ENCODE measurements at regions not wholly inside any gene's neighbourhood (a gene's known extent, or its start where the extent isn't known, plus 50 kb on each side); places are given as distances from the start of the nearest gene placed in this dataset.
"Not testable (repeated sequence)": the region's sequence is repeated elsewhere in the genome, so short reads cannot be mapped to it uniquely, and the experiment has no call there.

- DNase-seq (ENCODE audit: low spot score) = not testable (repeated sequence)
Observed at GRCh38 chr2:192958615-192959014, 763.9 kb upstream of the TMEFF2 start.

DNA sequence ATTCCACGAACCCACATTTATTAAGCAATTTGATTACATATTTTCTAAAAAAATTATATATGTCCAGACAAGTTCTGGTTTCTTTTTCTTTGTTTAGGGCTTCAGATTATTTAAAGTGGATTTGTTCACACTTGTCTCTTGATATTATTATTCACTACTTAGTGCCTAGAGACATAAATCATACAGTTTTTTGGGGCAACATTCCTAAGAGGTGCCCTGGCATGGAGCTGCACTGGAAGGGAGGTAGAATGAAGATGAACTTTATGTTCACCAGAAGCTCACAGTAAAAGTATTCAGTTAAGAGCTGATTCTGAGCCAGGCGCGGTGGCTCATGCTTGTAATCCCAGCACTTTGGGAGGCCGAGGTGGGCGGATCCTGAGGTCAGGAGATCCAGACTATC lies 762.7 kb upstream of the TMEFF2 start:
- DNase-seq (ENCODE audit: low spot score) = no peak

DNA sequence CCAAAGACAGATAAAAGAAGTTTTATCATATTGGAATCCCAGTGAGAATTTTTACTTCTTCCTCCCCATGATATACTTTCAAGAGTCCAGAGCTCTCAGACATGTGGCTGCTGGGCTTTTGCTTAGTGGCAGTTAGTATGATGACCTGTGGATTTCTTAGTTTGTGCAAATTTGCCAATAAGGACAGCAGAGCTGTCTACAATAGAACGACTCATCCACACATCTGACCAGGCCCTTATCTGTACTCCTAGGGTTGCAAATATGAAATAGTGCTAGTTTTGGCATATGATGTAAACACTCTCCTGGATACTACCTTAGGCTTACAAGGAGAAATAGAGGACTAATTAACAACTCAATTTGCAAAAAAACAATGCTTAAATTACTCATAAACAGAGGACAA lies 758.4 kb upstream of the TMEFF2 start:
- DNase-seq (ENCODE audit: low spot score) = no peak

DNA sequence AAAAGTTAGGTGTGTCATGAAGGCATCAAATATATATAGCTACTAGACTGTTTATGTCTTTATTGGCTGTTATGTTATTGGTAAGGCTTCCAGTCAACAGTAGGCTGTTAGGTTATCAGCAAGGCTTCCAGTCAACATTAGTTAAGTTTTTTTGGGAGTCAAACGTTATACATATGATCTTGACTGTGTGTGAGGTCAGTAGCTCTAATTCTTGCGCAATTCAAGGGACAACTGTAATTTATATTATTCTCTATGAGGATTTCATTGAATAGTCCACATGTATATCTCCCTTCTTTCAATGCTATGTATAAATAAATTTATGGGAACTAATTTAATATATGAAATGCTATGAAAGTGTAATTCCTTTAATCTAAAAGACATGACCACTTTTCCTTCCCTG lies 757.5 kb upstream of the TMEFF2 start:
- DNase-seq (ENCODE audit: low spot score) = no peak

- no peak for DNase-seq (ENCODE audit: low spot score)
Observed at GRCh38 chr2:192948316-192948715, 753.6 kb upstream of the TMEFF2 start.

GRCh38 chr2:192947352-192947751 lies 752.6 kb upstream of the TMEFF2 start:
- DNase-seq (ENCODE audit: low spot score) = no peak

DNA sequence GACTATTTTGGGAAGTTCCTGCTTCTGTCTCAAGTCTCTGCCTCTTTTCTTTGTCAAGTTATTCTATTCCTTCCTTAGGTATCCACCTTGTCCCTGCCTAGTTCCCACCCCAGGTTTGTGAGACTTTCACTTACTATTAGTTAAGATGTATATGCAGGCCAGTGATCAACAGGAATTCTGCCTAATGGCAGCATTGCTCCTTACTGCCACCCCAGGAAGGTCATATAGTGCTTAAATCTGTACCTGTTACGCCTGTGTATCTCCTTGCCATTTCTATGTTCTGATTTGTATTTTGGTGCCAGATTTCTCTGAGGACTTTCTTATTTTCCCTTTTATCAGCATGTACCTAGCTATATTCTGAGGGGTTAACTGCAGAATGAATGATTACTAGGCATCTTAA lies 746.0 kb upstream of the TMEFF2 start:
- DNase-seq (ENCODE audit: low spot score) = no peak

- DNase-seq (ENCODE audit: low spot score) = no peak
Observed at GRCh38 chr2:192932376-192932775, 737.6 kb upstream of the TMEFF2 start.

DNA sequence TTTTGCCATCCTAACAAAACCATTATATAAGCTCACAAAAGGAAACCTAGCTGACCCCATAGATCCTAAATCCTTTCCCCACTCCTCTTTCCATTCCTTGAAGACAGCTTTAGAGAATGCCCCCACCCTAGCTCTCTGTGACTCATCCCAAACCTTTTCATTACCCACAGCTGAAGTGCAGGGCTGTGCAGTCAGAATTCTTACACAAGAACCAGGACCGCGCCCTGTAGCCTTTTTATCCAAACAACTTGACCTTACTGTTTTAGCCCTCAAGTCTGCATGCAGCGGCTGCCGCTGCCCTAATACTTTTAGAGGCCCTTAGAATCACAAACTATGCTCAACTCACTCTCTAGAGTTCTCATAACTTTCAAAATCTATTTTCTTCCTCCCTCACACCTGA lies 726.9 kb upstream of the TMEFF2 start:
- DNase-seq (ENCODE audit: low spot score) = not testable (repeated sequence)

- no peak for DNase-seq (ENCODE audit: low spot score)
Observed at GRCh38 chr2:192901446-192901845, 706.7 kb upstream of the TMEFF2 start.

- no peak for DNase-seq (ENCODE audit: low spot score)
Observed at GRCh38 chr2:192899466-192899865, 704.7 kb upstream of the TMEFF2 start.

DNA sequence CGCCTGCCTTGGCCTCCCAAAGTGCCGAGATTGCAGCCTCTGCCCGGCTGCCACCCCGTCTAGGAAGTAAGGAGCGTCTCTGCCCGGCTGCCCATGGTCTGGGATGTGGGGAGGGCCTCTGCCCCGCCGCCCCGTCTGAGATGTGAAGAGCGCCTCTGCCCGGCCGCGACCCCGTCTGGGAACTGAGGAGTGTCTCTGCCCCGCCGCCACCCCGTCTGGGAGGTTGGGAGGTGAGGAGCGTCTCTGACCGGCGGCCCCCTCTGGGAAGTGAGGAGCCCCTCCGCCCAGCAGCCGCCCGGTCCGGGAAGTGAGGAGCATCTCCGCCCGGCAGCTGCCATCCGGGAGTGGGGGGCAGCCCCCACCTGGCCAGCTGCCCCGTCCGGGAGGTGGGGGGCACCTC lies 699.2 kb upstream of the TMEFF2 start:
- DNase-seq (ENCODE audit: low spot score) = not testable (repeated sequence)

GRCh38 chr2:192888109-192888508 lies 693.4 kb upstream of the TMEFF2 start:
- DNase-seq (ENCODE audit: low spot score) = no peak

- DNase-seq (ENCODE audit: low spot score) = no peak
Observed at GRCh38 chr2:192887337-192887736, 692.6 kb upstream of the TMEFF2 start.

- DNase-seq (ENCODE audit: low spot score) = no peak
Observed at GRCh38 chr2:192886636-192887035, 691.9 kb upstream of the TMEFF2 start.

DNA sequence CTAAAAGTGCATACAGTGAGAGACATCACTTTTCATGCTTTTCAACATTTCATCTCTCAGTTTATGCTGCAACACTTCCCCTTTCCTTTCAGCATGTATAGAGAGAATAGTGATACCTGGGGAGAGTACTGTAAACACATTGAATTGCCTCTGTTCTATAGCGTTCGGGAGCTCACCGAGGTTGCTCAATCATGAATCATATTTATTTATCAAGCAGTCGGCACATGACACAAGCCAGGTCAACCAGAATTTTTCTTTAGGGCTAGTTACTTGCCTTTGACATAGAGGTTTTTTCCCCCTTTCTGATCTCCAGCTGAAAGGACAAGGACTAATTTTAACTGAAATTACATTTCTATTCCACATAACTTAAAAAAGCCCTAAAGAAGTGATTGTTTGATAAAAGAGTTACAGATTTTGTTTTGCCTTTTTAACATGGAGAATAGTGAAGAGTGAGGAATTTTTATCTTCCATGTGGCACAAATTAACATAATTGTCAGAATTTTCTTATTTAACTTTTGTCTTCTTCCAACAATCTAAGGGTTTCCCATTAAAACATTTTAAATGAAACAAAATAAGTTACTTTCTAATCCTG lies 690.9 kb upstream of the TMEFF2 start:
- no peak for DNase-seq (ENCODE audit: low spot score)

DNA sequence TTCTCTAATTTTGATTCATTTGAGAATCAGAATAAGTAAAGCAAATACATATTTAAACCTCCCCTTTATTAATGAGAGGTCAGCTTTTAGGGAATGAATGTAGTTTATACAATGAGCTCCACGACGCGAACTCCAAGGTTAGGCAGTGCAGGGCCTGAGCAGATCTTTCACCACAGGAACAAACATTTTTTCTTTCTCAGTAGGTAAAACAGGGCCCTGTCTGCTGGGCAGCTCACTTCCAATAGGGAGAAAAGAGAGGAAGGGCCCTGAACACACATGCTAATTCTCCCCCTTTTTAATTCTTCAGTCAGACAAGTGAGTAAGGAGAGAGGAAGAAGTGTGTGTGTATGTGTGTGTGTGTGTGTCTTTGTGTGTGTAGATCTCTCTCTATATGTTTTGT lies 682.4 kb upstream of the TMEFF2 start:
- no peak for DNase-seq (ENCODE audit: low spot score)

GRCh38 chr2:192876698-192877097 lies 682.0 kb upstream of the TMEFF2 start:
- DNase-seq (ENCODE audit: low spot score) = no peak

- no peak for DNase-seq (ENCODE audit: low spot score)
Observed at GRCh38 chr2:192854706-192855105, 660.0 kb upstream of the TMEFF2 start.

GRCh38 chr2:192854031-192854430 lies 659.3 kb upstream of the TMEFF2 start:
- DNase-seq (ENCODE audit: low spot score) = no peak

DNA sequence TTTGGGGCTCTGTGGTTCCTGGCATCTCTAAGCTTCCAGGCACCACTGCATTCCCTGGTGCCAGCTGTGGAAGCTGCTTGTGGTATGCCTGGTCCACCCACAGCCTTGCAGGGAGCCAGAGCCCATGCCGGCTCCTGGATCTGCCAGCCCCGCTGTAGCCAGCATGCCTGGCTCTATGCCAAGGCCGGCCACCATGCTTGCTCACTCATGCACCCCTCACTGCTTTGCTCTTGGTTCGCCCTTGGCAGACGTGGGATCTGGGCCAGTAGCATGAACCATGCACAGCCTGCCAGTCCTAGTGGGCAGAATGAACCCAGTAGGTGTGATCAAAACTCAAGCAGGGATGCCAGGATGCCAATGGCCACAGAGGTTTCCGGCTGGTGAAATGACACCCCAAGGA lies 634.2 kb upstream of the TMEFF2 start:
- DNase-seq (ENCODE audit: low spot score) = no peak

DNA sequence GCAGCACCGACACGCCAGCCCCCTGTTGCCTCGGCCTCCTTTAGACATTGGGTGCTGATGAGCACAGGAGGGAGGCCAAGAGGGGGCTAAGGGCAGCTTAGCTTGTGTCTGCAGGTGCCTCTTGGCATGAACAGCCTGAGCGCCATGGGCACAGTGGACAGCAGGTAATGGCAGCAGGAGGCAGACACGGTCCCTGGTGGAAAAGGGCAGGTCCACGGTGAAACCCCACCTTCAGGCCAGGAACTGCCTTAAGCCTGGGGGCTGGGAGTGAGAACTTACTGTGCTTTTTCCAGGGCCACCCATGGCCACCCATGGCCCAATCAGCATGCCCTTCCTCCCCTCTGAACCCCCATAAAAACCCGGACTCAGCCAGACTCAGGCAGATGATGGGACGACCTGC lies 633.4 kb upstream of the TMEFF2 start:
- DNase-seq (ENCODE audit: low spot score) = no peak

DNA sequence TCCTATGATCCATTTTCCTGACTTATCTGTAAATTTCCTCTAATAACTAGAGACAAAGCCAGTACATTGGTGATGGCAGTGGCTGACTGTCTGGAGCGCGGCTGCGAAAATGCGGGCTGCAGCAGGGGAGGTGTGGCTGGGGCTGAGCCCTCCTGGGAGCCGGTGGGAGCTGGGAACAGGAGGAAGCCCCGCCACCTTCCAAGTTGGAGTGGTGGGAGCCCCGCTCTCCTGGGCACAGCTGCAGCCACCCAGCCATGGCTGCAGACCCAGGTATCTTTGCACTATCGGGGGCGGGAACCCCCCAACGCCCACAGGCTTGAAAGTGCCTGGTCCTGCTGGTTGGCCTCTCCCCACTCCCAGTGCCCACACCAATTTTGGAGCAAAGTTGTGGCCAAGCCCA lies 633.0 kb upstream of the TMEFF2 start:
- DNase-seq (ENCODE audit: low spot score) = no peak

DNA sequence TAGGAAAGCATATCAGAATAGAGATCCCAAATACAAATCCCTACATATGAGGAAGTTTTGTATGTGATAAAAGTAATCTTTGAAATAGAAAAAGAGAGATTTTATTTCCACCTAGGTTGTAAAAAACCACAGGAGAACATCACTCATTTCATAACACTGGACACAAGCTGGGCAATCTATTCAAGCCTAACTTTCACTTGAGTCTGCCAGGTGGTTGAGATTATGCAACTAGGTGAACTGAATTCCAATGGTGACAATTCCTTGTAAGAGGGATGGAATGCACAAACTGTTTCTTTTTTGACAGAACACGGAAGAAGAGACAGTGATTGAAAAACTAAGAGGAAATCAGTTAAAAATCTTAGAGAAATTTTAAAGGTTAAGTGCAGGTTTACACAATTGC lies 619.6 kb upstream of the TMEFF2 start:
- no peak for DNase-seq (ENCODE audit: low spot score)

GRCh38 chr2:192813341-192813740 lies 618.6 kb upstream of the TMEFF2 start:
- DNase-seq (ENCODE audit: low spot score) = no peak

Measured in CD4-positive, alpha-beta T cell treated with Interleukin-6 at 100 ng/mL for 8 hours (primary cell).